AG08395 (cell line): ENCODE measurements at regions not wholly inside any gene's neighbourhood (a gene's known extent, or its start where the extent isn't known, plus 50 kb on each side); places are given as distances from the start of the nearest gene placed in this dataset.
"Not testable (repeated sequence)": the region's sequence is repeated elsewhere in the genome, so short reads cannot be mapped to it uniquely, and the experiment has no call there.

Experiments
- DNase-seq: peaks from one replicate; pipeline ENCODE4 v3.0.0; 2012; ENCODE audit warnings: mixed read lengths, low spot score

DNA sequence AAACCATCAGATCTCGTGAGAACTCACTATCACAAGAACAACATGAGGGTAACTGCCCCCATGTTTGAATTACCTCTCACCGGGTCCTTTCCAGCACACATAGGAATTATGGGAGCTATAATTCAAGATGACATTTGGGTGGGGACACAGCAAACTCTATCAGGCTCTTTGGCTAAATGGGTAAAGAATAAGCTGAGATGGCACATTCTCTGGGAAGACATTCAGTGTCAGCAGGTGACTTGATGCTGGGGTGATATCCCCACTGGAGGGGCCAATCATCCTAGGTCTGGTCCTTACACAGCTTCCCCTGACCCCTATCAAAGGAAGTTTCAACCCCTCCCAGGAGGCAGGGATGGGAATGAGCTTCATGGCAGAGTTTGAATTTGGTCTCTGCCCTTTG, 664.0 kb upstream of the EEF2KMT start:
- no peak for DNase-seq

GRCh38 chr16:5758281-5758680, 660.7 kb upstream of the EEF2KMT start:
- DNase-seq, result no peak

DNA sequence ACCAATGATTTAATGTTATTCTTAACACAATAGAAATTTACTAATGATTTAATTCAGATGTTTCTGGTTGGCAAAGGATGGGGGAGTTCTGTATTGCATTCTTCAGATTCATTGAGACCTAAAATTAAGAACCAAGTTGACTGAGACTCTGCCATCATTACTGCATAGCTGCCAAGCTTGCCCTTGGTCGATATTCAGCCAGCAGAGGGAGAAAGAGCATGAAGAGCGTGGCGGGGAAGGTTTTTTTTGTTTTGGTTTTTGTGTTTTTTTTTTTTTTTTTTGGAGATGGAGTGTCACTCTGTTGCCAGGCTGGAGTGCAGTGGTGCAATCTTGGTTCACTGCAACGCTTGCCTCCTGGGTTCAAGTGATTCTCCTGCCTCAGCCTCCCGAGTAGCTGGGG, 659.4 kb upstream of the EEF2KMT start:
- no peak for DNase-seq

DNA sequence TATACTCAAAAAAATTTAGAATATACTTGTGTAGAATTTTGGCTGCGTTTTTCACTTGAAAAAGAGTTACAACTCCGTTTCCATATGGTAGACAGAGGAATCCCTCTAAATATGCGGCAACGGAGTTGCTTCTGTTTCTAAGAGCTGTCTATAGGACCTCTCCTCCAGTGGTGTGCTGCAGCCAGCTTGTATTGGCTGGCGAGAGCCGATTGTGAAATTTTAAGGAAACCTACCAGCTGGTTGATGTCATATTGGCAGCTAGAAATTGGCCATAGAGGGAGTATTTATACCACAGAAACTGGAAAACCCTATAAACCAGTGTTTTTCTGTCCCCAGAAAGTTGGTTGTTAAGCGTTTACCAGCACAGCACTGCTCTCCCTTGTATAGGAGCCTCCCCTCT, 655.8 kb upstream of the EEF2KMT start:
- DNase-seq, result no peak

DNA sequence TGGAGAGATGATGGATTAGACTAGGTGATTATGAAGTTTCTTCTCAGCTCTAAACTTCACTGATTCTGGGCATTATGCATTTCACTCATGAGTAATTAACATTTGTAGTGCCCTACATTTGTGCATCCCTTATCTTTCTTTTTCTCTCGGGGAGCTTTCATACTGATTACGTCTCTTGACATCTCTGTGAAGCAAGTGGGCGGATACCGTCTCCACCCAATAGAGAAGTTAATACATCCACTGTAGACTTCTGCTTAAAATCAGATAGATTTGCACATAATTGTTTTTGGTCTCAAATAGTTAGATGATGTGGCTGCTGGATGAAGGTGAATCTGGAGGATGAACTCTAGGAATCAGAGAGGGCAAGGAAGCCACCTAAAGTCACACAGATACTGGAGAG, 653.6 kb upstream of the EEF2KMT start:
- DNase-seq, result no peak

DNA sequence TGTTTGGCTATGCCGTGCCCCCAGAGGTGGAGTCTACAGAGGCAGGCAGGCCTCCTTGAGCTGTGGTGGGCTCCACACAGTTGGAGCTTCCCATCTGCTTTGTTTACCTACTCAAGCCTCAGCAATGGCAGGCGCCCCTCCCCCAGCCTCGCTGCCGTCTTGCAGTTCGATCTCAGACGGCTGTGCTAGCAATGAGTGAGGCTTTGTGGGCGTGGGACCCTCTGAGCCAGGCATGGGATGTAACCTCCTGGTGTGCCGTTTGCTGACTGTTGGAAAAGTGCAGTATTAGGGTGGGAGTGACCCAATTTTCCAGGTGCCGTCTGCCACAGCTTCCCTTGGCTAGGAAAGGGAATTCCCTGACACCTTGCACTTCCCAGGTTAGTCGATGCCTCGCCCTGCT, 652.8 kb upstream of the EEF2KMT start:
- not testable (repeated sequence) for DNase-seq

- DNase-seq, result no peak
These were observed 641.0 kb upstream of the EEF2KMT start for GRCh38 chr16:5738586-5738985.

GRCh38 chr16:5736209-5736930, 638.8 kb upstream of the EEF2KMT start:
- no peak for DNase-seq

GRCh38 chr16:5735444-5735843, 637.8 kb upstream of the EEF2KMT start:
- DNase-seq, result no peak

- DNase-seq, result no peak
These were observed 633.2 kb upstream of the EEF2KMT start for GRCh38 chr16:5730783-5731182.

GRCh38 chr16:5722116-5722619, 624.6 kb upstream of the EEF2KMT start:
- no peak for DNase-seq

DNA sequence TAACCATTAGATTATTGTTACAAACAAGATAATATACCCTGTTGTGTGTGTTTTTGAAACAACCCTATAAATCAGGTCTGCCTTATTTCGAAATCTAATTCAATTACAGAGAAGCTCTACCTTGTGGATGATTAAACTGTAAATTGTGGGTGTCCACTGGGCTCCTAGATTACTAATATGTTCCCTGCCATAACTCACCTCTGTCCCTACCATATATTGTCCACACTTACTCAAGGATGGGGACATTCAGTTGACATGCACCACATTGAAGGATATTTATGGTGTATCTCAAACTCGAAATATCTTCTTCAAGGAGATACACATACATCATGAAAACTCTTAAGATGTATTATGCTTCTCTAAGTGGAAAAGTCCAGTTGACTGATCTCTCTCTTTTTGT, 617.6 kb upstream of the EEF2KMT start:
- DNase-seq, result no peak

DNA sequence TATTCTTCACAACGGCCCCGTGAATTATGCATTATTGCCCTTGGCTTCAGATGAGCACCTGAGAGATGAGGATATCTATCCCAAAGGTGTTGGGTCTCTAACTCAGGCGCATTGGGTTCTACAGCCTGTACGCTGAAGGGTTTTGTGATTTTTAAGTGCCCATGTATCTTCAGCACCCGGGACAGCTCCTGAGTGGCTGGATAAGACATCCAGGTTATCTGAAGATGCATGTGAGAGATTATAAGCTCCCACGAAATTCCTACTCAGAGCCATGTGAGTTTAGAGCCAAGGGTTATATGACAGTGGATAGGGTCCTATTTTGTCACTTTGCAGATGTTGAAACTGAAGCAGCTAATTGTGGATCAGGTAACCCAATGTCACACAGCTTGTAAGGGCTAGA, 612.3 kb upstream of the EEF2KMT start:
- no peak for DNase-seq

DNA sequence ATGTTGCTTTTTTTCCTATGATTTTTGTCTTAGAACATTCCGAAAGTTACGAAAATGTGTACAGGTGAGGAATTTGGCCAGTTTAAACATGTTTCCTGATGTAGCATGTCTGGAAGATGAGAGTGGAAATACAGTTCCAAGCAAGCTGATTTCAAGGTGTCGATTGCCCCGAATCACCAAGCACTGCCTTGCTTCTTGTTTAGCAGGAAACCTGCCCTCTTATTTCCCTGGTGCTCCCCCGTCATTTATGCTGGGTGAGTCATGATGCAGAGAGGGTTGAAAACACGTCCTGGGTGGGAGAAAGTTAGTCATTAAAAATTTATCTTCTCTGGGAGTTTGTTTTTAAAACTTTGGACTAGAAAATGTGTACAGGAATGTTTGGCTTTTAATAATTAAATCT, 608.6 kb upstream of the EEF2KMT start:
- DNase-seq, result no peak

- DNase-seq, result no peak
These were observed 606.7 kb upstream of the EEF2KMT start for GRCh38 chr16:5704271-5704670.

DNA sequence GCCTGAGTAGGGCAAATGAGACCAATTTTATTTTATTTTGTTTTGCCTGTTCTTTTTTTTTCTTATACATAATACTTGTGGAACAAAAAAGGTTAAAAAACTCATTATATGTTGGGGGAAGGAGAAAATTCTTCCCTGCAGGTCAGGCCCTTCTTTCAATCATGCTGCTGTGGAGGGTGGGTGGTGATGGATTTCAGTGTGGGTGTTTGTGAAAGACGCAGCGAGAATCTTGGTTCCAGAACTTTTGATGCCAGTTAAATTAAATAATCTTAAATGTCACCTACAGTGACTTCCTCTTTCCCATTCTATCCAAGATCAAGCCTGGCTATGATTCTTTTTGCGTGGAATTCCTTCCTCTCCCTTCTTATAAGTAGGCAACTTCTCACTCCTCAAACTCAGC, 595.8 kb upstream of the EEF2KMT start:
- DNase-seq, result no peak

DNA sequence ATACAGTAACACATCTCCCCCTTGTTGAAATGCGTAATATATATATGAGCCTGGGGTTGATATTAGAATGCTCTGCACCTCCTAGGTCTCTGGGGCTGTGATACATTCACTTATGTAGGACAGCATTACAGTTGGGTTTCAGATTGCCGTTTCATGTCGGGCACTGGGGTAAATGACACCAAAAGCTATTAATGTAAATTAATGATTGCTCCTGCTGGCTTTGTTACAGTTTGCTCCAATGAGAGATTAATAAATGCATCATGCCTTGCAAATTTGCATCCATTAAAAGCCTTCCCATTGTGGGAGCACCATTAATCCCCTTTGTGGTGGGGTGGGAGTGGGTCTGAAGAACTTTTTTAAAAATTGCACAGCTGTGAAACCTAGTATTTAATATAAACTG, 584.4 kb upstream of the EEF2KMT start:
- no peak for DNase-seq

DNA sequence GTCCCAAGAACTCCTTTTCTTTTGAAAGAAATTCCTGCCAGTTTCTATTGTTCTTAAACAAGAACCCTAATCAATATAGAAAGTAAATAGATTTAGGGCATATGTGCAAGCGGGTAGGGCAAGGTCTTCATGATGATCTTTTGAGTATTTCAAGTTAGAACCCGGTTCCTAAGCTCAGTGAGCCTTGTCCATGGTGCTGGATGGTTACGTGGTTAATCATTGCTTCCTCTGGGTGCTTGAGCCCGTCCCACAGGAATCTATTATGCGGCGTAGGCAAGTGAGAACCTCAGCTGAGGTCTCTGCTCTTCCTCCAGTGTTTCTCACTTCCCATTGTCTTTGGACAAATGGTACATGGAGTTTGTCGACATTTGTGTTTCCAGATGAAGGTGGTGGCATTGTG, 580.8 kb upstream of the EEF2KMT start:
- DNase-seq, result no peak

- DNase-seq, result no peak
These were observed 573.8 kb upstream of the EEF2KMT start for GRCh38 chr16:5671421-5671820.

GRCh38 chr16:5670198-5670597, 572.6 kb upstream of the EEF2KMT start:
- DNase-seq, result no peak

DNA sequence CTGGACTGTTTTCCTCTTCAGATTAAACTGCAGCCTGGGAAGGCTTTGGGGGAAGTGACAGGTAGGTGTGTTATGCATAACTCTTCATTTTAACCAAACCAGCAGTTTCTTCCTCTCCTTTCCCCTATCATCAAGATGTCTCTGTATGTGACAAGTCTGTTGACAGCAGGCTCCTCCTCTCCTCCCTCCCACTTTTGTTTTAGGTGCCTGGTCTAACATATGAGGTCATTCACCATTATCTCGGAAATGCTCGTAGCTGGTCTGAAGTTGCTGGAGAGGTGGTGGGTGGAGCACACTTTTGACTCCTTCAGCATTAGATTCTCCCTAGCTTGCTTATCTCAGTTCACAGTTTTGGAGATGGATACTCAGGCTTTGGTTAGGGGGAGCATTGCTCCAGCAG, 571.0 kb upstream of the EEF2KMT start:
- DNase-seq, result no peak

DNA sequence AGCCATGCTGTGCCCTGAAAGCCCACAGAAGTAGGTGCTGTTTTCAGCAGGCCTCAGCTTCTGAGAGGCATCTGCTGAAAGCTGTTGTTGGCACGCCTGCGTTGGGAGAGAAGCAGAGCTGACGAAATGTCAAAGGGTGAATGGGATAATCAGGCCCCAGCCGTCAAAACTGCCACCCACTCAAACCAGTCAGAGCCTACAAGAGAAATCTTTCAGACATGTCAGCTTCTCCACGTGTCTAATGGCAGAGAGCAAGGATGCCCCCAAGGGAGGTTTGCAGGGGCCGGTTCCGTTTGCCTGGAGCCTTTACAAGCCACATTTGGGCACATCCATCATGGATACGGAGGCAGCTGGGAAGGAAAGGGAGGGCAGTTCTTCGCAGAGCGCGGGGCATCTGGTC, 568.2 kb upstream of the EEF2KMT start:
- no peak for DNase-seq

GRCh38 chr16:5653789-5654188, 556.2 kb upstream of the EEF2KMT start:
- DNase-seq, result no peak

- DNase-seq, result no peak
These were observed 555.4 kb upstream of the EEF2KMT start for GRCh38 chr16:5653041-5653440.
